Ovary (tissue), 7 donors: ENCODE measurements at regions not wholly inside any gene's neighbourhood (a gene's known extent, or its start where the extent isn't known, plus 50 kb on each side); places are given as distances from the start of the nearest gene placed in this dataset.
A peak's percentile ranks its signal among the peaks of the same experiment; 100 is the strongest.
"Not testable (repeated sequence)": the region's sequence is repeated elsewhere in the genome, so short reads cannot be mapped to it uniquely, and the experiment has no call there.

Experiments used
- DNase-seq, 5 donors: peaks; one replicate each; pipeline ENCODE4 v3.0.0-alpha.2; 2019 to 2020
- H3K27ac ChIP-seq, 2 donors: fragments of 200-600 bp; one replicate each; pipeline versions ENCODE4 v1.5.1 to v1.8.0; 2019 to 2022
- H3K27me3 ChIP-seq: fragments of 200-600 bp; one replicate; pipeline ENCODE4 v1.8.0; 2022
- H3K36me3 ChIP-seq: fragments of 200-600 bp; sonication (generic); one replicate; pipeline ENCODE4 v1.5.1; 2019
- H3K4me1 ChIP-seq: one replicate; pipeline ENCODE4 v1.8.1; 2013; ENCODE audit warnings: mild to moderate bottlenecking, moderate library complexity; ENCODE audit not compliant: insufficient read depth
- H3K4me3 ChIP-seq: fragments of 200-600 bp; sonication (generic); one replicate; pipeline ENCODE4 v1.5.1; 2017
- H3K9me3 ChIP-seq, 2 donors: fragments of 200-600 bp in 1 of 2; sonication (generic) in 1 of 2; one replicate each; pipeline versions ENCODE4 v1.5.1 to v1.8.1; 2013 to 2019; ENCODE audit warnings: mild to moderate bottlenecking in 1 of 2, moderate library complexity in 1 of 2
- EP300 ChIP-seq: sonication (generic); formaldehyde crosslinking; IDR thresholded peaks from one replicate; pipeline ENCODE4 v1.6.1; 2017; ENCODE audit warnings: antibody characterized with exemption
- POLR2A ChIP-seq: fragments of 450-650 bp; IDR thresholded peaks from one replicate; pipeline ENCODE4 v1.6.1; 2017; ENCODE audit warnings: antibody characterized with exemption, mild to moderate bottlenecking, moderate library complexity
- WGBS, 3 donors: extraction: QIAGEN DNeasy Blood & Tissue Kit in 1 of 3; methylation state at CpG; one replicate each; pipeline versions ENCODE4 v1.1.5 to v1.1.7; 2013 to 2017; 5-methylcytosine and 5-hydroxymethylcytosine counted together
- intact Hi-C, 4 donors: fragments of 100-400 bp; cut with DNase I; formaldehyde crosslinking; loops; one replicate each; pipeline versions ENCODE4 v1.11.0 to v1.15.1; 2022 to 2023
- TF ChIP-seq, protein P1 (sequence below), 3 donors: fragments of 450-650 bp in 2 of 3; fragments of 200-600 bp in 1 of 3; IDR thresholded peaks; one replicate each; pipeline versions ENCODE4 v1.5.1 to v1.8.0; 2016 to 2022; ENCODE audit warnings: antibody characterized with exemption in 3 of 3, mild to moderate bottlenecking in 1 of 3
- donor health status: DM: no; HTN: no; CAD: no; lungs with moderate emphysema.
- donor health status: DM: no; HTN: no; CAD: no.
- donor health status: Bipolar disorder and iron deficiency.
- donor health status: DM: no; HTN: no; CAD: no.
- donor health status: DM: yes; HTN: yes; CAD: no.

DNA sequence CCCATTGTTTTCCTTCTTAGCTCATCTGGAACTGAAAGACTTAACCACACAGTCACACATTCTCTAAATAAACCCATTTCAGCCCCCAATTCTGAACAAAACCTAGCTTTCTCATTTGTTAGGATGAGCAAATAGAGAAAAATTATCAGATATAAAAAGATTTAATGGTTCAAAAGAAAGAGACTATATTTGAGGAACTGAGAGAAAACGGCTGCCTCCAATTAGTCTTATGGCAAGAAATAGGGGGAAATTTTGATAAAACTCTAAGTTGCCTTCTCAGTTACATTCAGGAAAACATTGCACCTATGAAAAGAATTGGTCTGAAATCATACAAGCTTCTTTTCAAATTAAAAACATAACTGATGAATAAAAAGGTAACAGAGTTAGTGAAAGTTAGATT is 63.7 kb upstream of the ALDH1B1 start:
- 82 to 92% (median 87%) methylated on average over 1 of the region's 1 CpG for WGBS, 3 donors

DNA sequence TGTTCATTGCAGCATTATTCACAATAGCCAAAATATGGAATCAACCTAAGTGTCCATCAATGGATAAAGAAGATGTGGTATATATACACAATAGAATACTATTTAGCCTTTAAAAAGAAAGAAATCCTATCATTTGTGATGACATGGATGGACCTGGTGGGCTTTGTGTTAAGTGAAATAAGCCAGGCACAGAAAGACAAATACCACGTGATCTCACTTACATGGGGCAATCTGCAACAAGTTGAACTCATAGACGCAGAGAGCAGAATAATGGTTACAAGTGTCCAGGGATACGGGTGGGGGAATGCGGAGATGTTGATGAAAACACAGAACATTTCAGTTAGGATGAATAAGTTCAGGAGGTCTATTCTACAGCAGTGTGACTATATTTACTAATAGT is 66.4 kb upstream of the ALDH1B1 start:
- H3K9me3 ChIP-seq = no peaks in the 10 kb centered on the region
- H3K27ac ChIP-seq = no peak overlapping the region
- no peaks in the 10 kb centered on the region for H3K27me3 ChIP-seq
- TF ChIP-seq POLR2A (no peak), EP300 (no peak)
- TF ChIP-seq, protein P1, sequence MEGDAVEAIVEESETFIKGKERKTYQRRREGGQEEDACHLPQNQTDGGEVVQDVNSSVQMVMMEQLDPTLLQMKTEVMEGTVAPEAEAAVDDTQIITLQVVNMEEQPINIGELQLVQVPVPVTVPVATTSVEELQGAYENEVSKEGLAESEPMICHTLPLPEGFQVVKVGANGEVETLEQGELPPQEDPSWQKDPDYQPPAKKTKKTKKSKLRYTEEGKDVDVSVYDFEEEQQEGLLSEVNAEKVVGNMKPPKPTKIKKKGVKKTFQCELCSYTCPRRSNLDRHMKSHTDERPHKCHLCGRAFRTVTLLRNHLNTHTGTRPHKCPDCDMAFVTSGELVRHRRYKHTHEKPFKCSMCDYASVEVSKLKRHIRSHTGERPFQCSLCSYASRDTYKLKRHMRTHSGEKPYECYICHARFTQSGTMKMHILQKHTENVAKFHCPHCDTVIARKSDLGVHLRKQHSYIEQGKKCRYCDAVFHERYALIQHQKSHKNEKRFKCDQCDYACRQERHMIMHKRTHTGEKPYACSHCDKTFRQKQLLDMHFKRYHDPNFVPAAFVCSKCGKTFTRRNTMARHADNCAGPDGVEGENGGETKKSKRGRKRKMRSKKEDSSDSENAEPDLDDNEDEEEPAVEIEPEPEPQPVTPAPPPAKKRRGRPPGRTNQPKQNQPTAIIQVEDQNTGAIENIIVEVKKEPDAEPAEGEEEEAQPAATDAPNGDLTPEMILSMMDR (IDR thresholded peaks at IDR 0.05) = no peak
- 92 to 96% (median 95%) methylated on average over 4 of the region's 4 CpGs for WGBS, 3 donors
- no peak overlapping the region for H3K4me3 ChIP-seq
- no peaks in the 10 kb centered on the region for H3K4me1 ChIP-seq
- intact Hi-C loops = no loop called here
- no peak for DNase-seq
- H3K36me3 ChIP-seq = no peaks in the 10 kb centered on the region

More for the DNA sequence above, 63.7 kb upstream of the ALDH1B1 start:
- no peak overlapping the region for H3K4me3 ChIP-seq
- intact Hi-C loops = no loop called here
- no peak for TF ChIP-seq EP300
- TF ChIP-seq, protein P1 (IDR thresholded peaks at IDR 0.05) = no peak
- no peak for TF ChIP-seq POLR2A
- no peaks in the 10 kb centered on the region for H3K9me3 ChIP-seq
- no peaks in the 10 kb centered on the region for H3K36me3 ChIP-seq
- H3K4me1 ChIP-seq = no peaks in the 10 kb centered on the region
- no peak for DNase-seq
- no peaks in the 10 kb centered on the region for H3K27me3 ChIP-seq
- no peak overlapping the region for H3K27ac ChIP-seq

DNA sequence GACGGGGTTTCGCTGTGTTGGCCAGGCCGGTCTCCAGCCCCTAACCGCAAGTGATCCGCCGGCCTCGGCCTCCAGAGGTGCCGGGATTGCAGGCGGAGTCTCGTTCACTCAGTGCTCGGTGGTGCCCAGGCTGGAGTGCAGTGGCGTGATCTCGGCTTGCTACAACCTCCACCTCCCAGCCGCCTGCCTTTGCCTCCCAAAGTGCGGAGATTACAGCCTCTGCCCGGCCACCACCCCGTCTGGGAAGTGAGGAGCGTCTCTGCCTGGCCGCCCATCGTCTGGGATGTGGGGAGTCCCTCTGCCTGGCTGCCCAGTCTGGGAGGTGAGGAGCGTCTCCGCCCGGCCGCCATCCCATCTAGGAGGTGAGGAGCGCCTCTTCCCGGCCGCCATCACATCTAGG is 68.3 kb upstream of the ALDH1B1 start:
- H3K4me1 ChIP-seq, intact Hi-C loops, H3K36me3 ChIP-seq, H3K9me3 ChIP-seq, H3K27me3 ChIP-seq, H3K4me3 ChIP-seq, H3K27ac ChIP-seq, DNase-seq: not testable (repeated sequence)
- 94 to 98% (median 97%) methylated on average over 25 to 27 of the region's 27 CpGs for WGBS, 3 donors

DNA sequence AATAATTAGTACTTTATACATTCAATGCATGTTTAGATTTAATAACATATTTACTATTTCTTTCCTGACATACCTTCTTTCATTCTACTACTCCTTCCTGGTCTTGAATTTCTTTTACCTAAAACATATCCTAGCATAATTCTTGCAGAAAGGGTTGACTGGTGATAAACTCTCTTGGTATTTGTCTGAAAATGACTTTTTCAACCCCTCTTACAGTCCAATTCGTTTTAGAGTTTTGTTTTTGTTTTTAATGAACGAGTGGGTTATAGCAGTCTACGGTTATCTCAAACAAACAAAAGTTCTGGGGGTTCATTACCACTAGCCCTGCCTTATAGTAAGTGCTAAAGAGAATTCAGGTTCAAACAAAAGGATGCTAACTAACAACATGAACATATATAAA is 69.6 kb upstream of the ALDH1B1 start:
- no peak overlapping the region for H3K27ac ChIP-seq

DNA sequence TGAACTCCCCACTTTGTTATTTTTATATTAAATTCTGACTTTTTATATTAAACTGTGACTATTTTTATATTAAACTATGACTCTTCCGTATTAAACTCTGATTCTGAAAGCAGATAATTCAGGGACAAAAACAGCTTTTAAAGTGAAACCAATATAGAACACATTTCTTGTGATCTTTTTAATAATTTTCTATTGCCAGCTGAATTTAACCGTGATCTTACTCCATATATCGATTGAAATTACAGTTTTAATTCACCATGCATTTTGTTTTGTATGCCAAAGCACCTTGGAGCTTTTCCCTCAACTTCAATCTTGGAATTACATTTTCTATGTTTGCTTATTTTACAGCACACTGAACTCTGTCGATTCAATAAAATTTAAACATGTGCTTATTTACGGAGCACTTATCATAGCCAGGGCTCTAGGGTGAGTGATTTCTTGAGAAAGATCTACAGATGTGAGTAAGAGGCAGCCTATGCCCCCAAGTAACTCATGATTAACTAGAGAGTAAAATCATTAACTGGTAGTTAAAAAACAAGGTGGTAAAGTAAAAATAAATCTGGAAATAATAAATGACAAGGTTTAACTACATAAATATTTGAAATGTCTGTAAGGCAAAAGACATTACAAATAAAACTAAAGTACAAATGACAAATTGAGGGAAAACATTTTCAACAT is 72.9 kb upstream of the ALDH1B1 start:
- intact Hi-C loops = no loop called here
- Histone ChIP-seq H3K27ac (peak overlapping the region in 1 of 2 donors; percentile 15), H3K36me3 (no peaks in the 10 kb centered on the region), H3K4me3 (no peak overlapping the region), H3K27me3 (no peaks in the 10 kb centered on the region), H3K9me3 (no peaks in the 10 kb centered on the region), H3K4me1 (peaks cover 4% of the 10 kb centered on the region)
- TF ChIP-seq, protein P1 (IDR thresholded peaks at IDR 0.05) = no peak
- TF ChIP-seq POLR2A = no peak
- TF ChIP-seq EP300 = no peak
- DNase-seq = no peak
- 12 to 33% (median 18%) methylated on average over 5 of the region's 5 CpGs for WGBS, 3 donors

More for the DNA sequence above, 69.6 kb upstream of the ALDH1B1 start:
- Histone ChIP-seq H3K4me1 (peaks cover 4% of the 10 kb centered on the region), H3K4me3 (no peak overlapping the region), H3K36me3 (no peaks in the 10 kb centered on the region), H3K27me3 (no peaks in the 10 kb centered on the region), H3K9me3 (no peaks in the 10 kb centered on the region)
- 34 to 53% (median 48%) methylated on average over 3 of the region's 3 CpGs for WGBS, 3 donors
- TF ChIP-seq, protein P1 (IDR thresholded peaks at IDR 0.05) = no peak
- TF ChIP-seq EP300 (no peak), POLR2A (no peak)
- DNase-seq = no peak
- intact Hi-C loops = no loop called here
